ENCODE measurements at regions not wholly inside any gene's neighbourhood (a gene's known extent, or its start where the extent isn't known, plus 50 kb on each side); places are given as distances from the start of the nearest gene placed in this dataset.

DNA sequence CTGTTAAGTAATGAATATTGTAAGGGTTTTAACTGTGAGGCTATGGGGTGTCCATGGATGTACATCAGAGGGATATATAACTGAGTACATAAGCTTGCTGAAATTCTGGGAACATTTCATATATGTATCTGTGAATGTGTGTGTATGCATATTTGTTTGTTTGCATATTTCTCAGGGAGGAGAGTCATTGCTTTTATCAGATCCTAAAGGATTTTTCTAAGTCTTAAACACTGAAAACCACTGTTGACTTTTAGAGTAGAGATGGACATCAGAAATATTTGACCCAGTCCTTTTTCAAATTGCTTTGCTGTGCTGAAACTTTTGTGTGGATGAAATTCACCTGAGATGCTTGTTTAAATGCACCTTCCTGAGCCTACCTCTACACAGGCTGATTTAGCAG, 410.6 kb downstream of the METTL15 start:
- no peak for ATAC-seq
- TF ChIP-seq, protein P1, sequence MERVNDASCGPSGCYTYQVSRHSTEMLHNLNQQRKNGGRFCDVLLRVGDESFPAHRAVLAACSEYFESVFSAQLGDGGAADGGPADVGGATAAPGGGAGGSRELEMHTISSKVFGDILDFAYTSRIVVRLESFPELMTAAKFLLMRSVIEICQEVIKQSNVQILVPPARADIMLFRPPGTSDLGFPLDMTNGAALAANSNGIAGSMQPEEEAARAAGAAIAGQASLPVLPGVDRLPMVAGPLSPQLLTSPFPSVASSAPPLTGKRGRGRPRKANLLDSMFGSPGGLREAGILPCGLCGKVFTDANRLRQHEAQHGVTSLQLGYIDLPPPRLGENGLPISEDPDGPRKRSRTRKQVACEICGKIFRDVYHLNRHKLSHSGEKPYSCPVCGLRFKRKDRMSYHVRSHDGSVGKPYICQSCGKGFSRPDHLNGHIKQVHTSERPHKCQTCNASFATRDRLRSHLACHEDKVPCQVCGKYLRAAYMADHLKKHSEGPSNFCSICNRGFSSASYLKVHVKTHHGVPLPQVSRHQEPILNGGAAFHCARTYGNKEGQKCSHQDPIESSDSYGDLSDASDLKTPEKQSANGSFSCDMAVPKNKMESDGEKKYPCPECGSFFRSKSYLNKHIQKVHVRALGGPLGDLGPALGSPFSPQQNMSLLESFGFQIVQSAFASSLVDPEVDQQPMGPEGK (CRISPR knock-in tag; IDR thresholded peaks at IDR 0.05; ENCODE audit: borderline replicate concordance): no peak
- no peak for TF ChIP-seq BACH2 (CRISPR knock-in tag; IDR thresholded peaks at IDR 0.05; ENCODE audit: borderline replicate concordance)
- TF ChIP-seq ARNTL (CRISPR knock-in tag; IDR thresholded peaks at IDR 0.05; ENCODE audit: borderline replicate concordance, low read depth): no peak
- TF ChIP-seq, protein P2, sequence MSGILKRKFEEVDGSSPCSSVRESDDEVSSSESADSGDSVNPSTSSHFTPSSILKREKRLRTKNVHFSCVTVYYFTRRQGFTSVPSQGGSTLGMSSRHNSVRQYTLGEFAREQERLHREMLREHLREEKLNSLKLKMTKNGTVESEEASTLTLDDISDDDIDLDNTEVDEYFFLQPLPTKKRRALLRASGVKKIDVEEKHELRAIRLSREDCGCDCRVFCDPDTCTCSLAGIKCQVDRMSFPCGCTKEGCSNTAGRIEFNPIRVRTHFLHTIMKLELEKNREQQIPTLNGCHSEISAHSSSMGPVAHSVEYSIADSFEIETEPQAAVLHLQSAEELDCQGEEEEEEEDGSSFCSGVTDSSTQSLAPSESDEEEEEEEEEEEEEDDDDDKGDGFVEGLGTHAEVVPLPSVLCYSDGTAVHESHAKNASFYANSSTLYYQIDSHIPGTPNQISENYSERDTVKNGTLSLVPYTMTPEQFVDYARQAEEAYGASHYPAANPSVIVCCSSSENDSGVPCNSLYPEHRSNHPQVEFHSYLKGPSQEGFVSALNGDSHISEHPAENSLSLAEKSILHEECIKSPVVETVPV (CRISPR knock-in tag; IDR thresholded peaks at IDR 0.05): no peak

DNA sequence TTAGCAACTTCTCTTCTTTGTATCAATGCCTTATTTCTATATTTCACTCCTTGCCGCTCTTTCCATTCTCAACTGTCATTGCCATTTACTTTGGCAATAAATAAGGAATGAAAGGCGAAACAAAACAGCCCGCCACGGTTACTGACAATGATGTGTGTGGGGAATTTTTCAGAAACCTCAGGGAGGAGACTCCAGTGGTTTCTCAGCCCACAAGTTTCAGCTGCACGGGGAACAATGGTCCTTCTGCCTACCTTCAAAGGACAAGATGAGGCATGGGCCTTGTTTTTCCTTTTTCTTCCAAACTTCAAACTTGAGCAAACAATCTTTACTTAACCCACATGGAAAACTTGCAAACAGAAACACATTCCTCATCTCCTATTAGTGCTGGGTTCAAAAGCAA, 409.4 kb downstream of the METTL15 start:
- no peak for ATAC-seq
- no peak for TF ChIP-seq TOX (CRISPR knock-in tag; IDR thresholded peaks at IDR 0.05; ENCODE audit: borderline replicate concordance)
- no peak for TF ChIP-seq TSHZ2 (CRISPR knock-in tag; IDR thresholded peaks at IDR 0.05)
- no peak for TF ChIP-seq BACH2 (CRISPR knock-in tag; IDR thresholded peaks at IDR 0.05; ENCODE audit: borderline replicate concordance)
- TF ChIP-seq ESRRG (CRISPR knock-in tag; IDR thresholded peaks at IDR 0.05): no peak

DNA sequence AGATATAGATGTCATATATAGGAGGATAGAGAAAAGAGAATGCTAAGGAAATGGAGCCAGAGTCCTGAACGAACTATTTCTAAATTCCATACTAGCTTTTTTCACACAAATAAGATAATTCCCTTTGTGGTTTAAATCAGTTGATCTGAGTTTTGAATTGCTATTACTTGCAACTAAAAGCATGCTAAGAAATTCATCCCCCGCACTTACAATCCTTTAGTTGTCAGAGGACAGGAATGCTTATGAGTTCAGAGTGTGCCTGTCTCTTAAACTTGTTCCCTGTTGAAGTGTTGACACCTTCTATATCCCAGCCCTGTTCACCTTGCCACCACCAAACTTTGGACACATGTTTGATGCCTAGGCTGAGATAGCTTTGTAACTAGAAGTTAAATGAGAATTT, 406.2 kb downstream of the METTL15 start:
- no peak for ATAC-seq
- TF ChIP-seq ARNTL (CRISPR knock-in tag; IDR thresholded peaks at IDR 0.05; ENCODE audit: borderline replicate concordance, low read depth): no peak
- TF ChIP-seq, protein P3, sequence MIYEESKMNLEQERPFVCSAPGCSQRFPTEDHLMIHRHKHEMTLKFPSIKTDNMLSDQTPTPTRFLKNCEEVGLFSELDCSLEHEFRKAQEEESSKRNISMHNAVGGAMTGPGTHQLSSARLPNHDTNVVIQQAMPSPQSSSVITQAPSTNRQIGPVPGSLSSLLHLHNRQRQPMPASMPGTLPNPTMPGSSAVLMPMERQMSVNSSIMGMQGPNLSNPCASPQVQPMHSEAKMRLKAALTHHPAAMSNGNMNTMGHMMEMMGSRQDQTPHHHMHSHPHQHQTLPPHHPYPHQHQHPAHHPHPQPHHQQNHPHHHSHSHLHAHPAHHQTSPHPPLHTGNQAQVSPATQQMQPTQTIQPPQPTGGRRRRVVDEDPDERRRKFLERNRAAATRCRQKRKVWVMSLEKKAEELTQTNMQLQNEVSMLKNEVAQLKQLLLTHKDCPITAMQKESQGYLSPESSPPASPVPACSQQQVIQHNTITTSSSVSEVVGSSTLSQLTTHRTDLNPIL (CRISPR knock-in tag; IDR thresholded peaks at IDR 0.05; ENCODE audit: low read depth): no peak
- no peak for TF ChIP-seq ESRRG (CRISPR knock-in tag; IDR thresholded peaks at IDR 0.05)

GRCh38 chr11:28512143-28512756, 404.1 kb downstream of the METTL15 start:
- no peak for TF ChIP-seq SNAI2 (CRISPR knock-in tag; IDR thresholded peaks at IDR 0.05)
- no peak for ATAC-seq

DNA sequence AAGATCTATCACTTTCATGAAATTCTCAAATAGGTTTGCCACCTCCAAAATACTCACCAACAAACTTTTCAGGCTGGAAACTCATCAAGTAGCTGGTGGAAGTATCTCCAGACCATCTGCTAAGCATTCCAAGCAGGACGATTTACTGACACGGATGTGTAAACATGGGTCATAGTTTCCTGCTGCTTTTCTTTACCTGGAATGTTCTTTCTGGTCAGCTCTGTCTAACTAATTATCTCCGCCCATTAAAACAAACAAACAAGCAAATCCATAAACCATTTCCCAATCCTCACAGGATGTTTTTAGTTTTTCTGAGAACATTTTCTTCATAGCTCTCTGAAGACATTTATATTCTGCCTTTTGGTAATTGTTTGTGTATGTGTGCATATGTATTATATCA, 397.0 kb downstream of the METTL15 start:
- ATAC-seq: no peak

More for the DNA sequence above, 397.0 kb downstream of the METTL15 start:
- TF ChIP-seq ZNF8 (CRISPR knock-in tag; IDR thresholded peaks at IDR 0.05): no peak
- TF ChIP-seq ZC3H10 (CRISPR knock-in tag; IDR thresholded peaks at IDR 0.05): no peak
- TF ChIP-seq ZFP3 (CRISPR knock-in tag; IDR thresholded peaks at IDR 0.05): no peak
- TF ChIP-seq BACH2 (CRISPR knock-in tag; IDR thresholded peaks at IDR 0.05; ENCODE audit: borderline replicate concordance): no peak
- no peak for TF ChIP-seq TSHZ2 (CRISPR knock-in tag; IDR thresholded peaks at IDR 0.05)
- TF ChIP-seq ZNF565 (CRISPR knock-in tag; conservative IDR thresholded peaks at IDR 0.05; ENCODE audit: low read depth): no peak
- TF ChIP-seq, protein P3 (CRISPR knock-in tag; IDR thresholded peaks at IDR 0.05; ENCODE audit: low read depth): no peak
- no peak for TF ChIP-seq ESRRG (CRISPR knock-in tag; IDR thresholded peaks at IDR 0.05)
- TF ChIP-seq, protein P1 (CRISPR knock-in tag; IDR thresholded peaks at IDR 0.05; ENCODE audit: borderline replicate concordance): no peak
- TF ChIP-seq TCF4 (CRISPR knock-in tag; IDR thresholded peaks at IDR 0.05; ENCODE audit: borderline replicate concordance): no peak
- TF ChIP-seq SNAI2 (CRISPR knock-in tag; IDR thresholded peaks at IDR 0.05): no peak
